Stimulated activated effector memory CD8-positive, alpha-beta T cell treated with anti-CD3 and anti-CD28 coated beads, Interleukin-12 subunit alpha, Interleukin-12 subunit beta, amount 100 ng/mL, for 72 hours (primary cell): ENCODE measurements at regions not wholly inside any gene's neighbourhood (a gene's known extent, or its start where the extent isn't known, plus 50 kb on each side); places are given as distances from the start of the nearest gene placed in this dataset.

Experiments
- ATAC-seq: fragments of 150-1000 bp; cut with Tn5 transposase; 2 replicates; pipeline ENCODE4 v1.10.0; 2021
- DNase-seq, 2 donors: peaks; one replicate each; pipeline ENCODE4 v3.0.0; 2021 to 2022; ENCODE audit warnings: low spot score in 2 of 2
- H3K27ac Mint-ChIP-seq: one replicate; pipeline ENCODE4 v1.8.0; 2022; ENCODE audit warnings: mild to moderate bottlenecking, mixed read lengths
- H3K36me3 Mint-ChIP-seq: one replicate; pipeline ENCODE4 v1.8.0; 2022; ENCODE audit warnings: mild to moderate bottlenecking, mixed read lengths
- H3K4me1 Mint-ChIP-seq: one replicate; pipeline ENCODE4 v1.8.0; 2022; ENCODE audit warnings: mixed read lengths
- H3K4me3 Mint-ChIP-seq: one replicate; pipeline ENCODE4 v1.8.0; 2022; ENCODE audit warnings: mild to moderate bottlenecking, mixed read lengths
- H3K9me3 Mint-ChIP-seq: one replicate; pipeline ENCODE4 v1.8.0; 2022; ENCODE audit warnings: mixed read lengths

- DNase-seq: no peak
- Mint-ChIP-seq H3K4me3 (no peak overlapping the region), H3K36me3 (no peaks in the 10 kb centered on the region), H3K4me1 (peaks cover 5% of the 10 kb centered on the region), H3K9me3 (no peaks in the 10 kb centered on the region), H3K27ac (peak overlapping the region; percentile 43)
- no peak for ATAC-seq
These were observed 217.2 kb downstream of the BCAS1 start for GRCh38 chr20:53853111-53853713.

GRCh38 chr20:53852691-53853090, 217.7 kb downstream of the BCAS1 start:
- ATAC-seq (no peak), DNase-seq (no peak)
- H3K27ac Mint-ChIP-seq: peak overlapping the region; percentile 43
- peaks cover 6% of the 10 kb centered on the region for H3K4me1 Mint-ChIP-seq
- no peak overlapping the region for H3K4me3 Mint-ChIP-seq
- H3K9me3 Mint-ChIP-seq: no peaks in the 10 kb centered on the region
- no peaks in the 10 kb centered on the region for H3K36me3 Mint-ChIP-seq

- Mint-ChIP-seq H3K27ac (no peak overlapping the region), H3K36me3 (no peaks in the 10 kb centered on the region), H3K9me3 (no peaks in the 10 kb centered on the region), H3K4me1 (peaks cover 13% of the 10 kb centered on the region), H3K4me3 (no peak overlapping the region)
- no peak for DNase-seq
- ATAC-seq: no peak
These were observed 218.4 kb downstream of the BCAS1 start for GRCh38 chr20:53852014-53852413.

GRCh38 chr20:53850319-53850718, 220.1 kb downstream of the BCAS1 start:
- peaks cover 24% of the 10 kb centered on the region for H3K4me1 Mint-ChIP-seq
- ATAC-seq (no peak), DNase-seq (no peak)
- H3K36me3 Mint-ChIP-seq: no peaks in the 10 kb centered on the region
- H3K4me3 Mint-ChIP-seq: no peak overlapping the region
- H3K27ac Mint-ChIP-seq: no peak overlapping the region
- no peaks in the 10 kb centered on the region for H3K9me3 Mint-ChIP-seq

GRCh38 chr20:53849471-53850059, 220.8 kb downstream of the BCAS1 start:
- ATAC-seq (no peak), DNase-seq (no peak)
- Mint-ChIP-seq H3K4me3 (no peak overlapping the region), H3K4me1 (peaks cover 24% of the 10 kb centered on the region), H3K27ac (no peak overlapping the region), H3K36me3 (no peaks in the 10 kb centered on the region), H3K9me3 (no peaks in the 10 kb centered on the region)

- Mint-ChIP-seq H3K4me1 (peaks cover 31% of the 10 kb centered on the region), H3K9me3 (no peaks in the 10 kb centered on the region), H3K36me3 (no peaks in the 10 kb centered on the region), H3K27ac (peak overlapping the region; percentile 1), H3K4me3 (no peak overlapping the region)
- no peak for ATAC-seq
- DNase-seq: no peak
These were observed 222.1 kb downstream of the BCAS1 start for GRCh38 chr20:53848304-53848703.

- Mint-ChIP-seq H3K4me3 (no peak overlapping the region), H3K4me1 (peaks cover 36% of the 10 kb centered on the region), H3K36me3 (no peaks in the 10 kb centered on the region), H3K9me3 (no peaks in the 10 kb centered on the region), H3K27ac (peak overlapping the region; percentile 1)
- no peak for DNase-seq
- no peak for ATAC-seq
These were observed 222.6 kb downstream of the BCAS1 start for GRCh38 chr20:53847837-53848170.

GRCh38 chr20:53847139-53847836, 223.1 kb downstream of the BCAS1 start:
- Mint-ChIP-seq H3K4me3 (peak overlapping the region; percentile 5), H3K36me3 (no peaks in the 10 kb centered on the region), H3K9me3 (no peaks in the 10 kb centered on the region), H3K27ac (peak overlapping the region; percentile 1), H3K4me1 (peaks cover 41% of the 10 kb centered on the region)
- ATAC-seq: no peak
- DNase-seq: no peak

GRCh38 chr20:53846640-53847039, 223.8 kb downstream of the BCAS1 start:
- no peak for DNase-seq
- no peaks in the 10 kb centered on the region for H3K36me3 Mint-ChIP-seq
- H3K27ac Mint-ChIP-seq: peak overlapping the region; percentile 1
- H3K4me3 Mint-ChIP-seq: peak overlapping the region; percentile 5
- no peak for ATAC-seq
- peaks cover 42% of the 10 kb centered on the region for H3K4me1 Mint-ChIP-seq
- H3K9me3 Mint-ChIP-seq: no peaks in the 10 kb centered on the region

- no peak for DNase-seq
- no peak overlapping the region for H3K27ac Mint-ChIP-seq
- ATAC-seq: no peak
- H3K9me3 Mint-ChIP-seq: no peaks in the 10 kb centered on the region
- no peak overlapping the region for H3K4me3 Mint-ChIP-seq
- H3K36me3 Mint-ChIP-seq: no peaks in the 10 kb centered on the region
- peaks cover 45% of the 10 kb centered on the region for H3K4me1 Mint-ChIP-seq
These were observed 224.4 kb downstream of the BCAS1 start for GRCh38 chr20:53845980-53846379.

GRCh38 chr20:53844259-53844658, 226.1 kb downstream of the BCAS1 start:
- H3K36me3 Mint-ChIP-seq: no peaks in the 10 kb centered on the region
- H3K9me3 Mint-ChIP-seq: no peaks in the 10 kb centered on the region
- DNase-seq (no peak), ATAC-seq (no peak)
- H3K4me1 Mint-ChIP-seq: peaks cover 61% of the 10 kb centered on the region
- no peak overlapping the region for H3K4me3 Mint-ChIP-seq
- no peak overlapping the region for H3K27ac Mint-ChIP-seq

GRCh38 chr20:53843645-53844044, 226.7 kb downstream of the BCAS1 start:
- H3K4me3 Mint-ChIP-seq: no peak overlapping the region
- peaks cover 64% of the 10 kb centered on the region for H3K4me1 Mint-ChIP-seq
- no peaks in the 10 kb centered on the region for H3K36me3 Mint-ChIP-seq
- ATAC-seq (no peak), DNase-seq (no peak)
- no peak overlapping the region for H3K27ac Mint-ChIP-seq
- H3K9me3 Mint-ChIP-seq: no peaks in the 10 kb centered on the region

GRCh38 chr20:53842301-53843099, 227.9 kb downstream of the BCAS1 start:
- H3K9me3 Mint-ChIP-seq: peaks cover 4% of the 10 kb centered on the region
- peaks cover 5% of the 10 kb centered on the region for H3K36me3 Mint-ChIP-seq
- ATAC-seq (peak; percentile 85), DNase-seq (no peak)
- H3K4me1 Mint-ChIP-seq: peaks cover 67% of the 10 kb centered on the region
- peak overlapping the region; percentile 86 for H3K27ac Mint-ChIP-seq
- peak overlapping the region; percentile 33 for H3K4me3 Mint-ChIP-seq

- Mint-ChIP-seq H3K4me3 (peak overlapping the region; percentile 33), H3K27ac (peak overlapping the region; percentile 86), H3K36me3 (peaks cover 6% of the 10 kb centered on the region), H3K4me1 (peaks cover 65% of the 10 kb centered on the region), H3K9me3 (peaks cover 4% of the 10 kb centered on the region)
- DNase-seq: no peak
- ATAC-seq: no peak
These were observed 228.7 kb downstream of the BCAS1 start for GRCh38 chr20:53841741-53842140.

- ATAC-seq (peak; percentile 29), DNase-seq (no peak)
- H3K4me3 Mint-ChIP-seq: no peak overlapping the region
- H3K9me3 Mint-ChIP-seq: peaks cover 4% of the 10 kb centered on the region
- no peak overlapping the region for H3K27ac Mint-ChIP-seq
- H3K36me3 Mint-ChIP-seq: peaks cover 6% of the 10 kb centered on the region
- H3K4me1 Mint-ChIP-seq: peaks cover 59% of the 10 kb centered on the region
These were observed 229.9 kb downstream of the BCAS1 start for GRCh38 chr20:53840532-53840931.
